HL-60/S4 treated with retinoic acid at 250 ng/mL for 4 days and 3 days (cell line): ENCODE measurements at regions not wholly inside any gene's neighbourhood (a gene's known extent, or its start where the extent isn't known, plus 50 kb on each side); places are given as distances from the start of the nearest gene placed in this dataset.
"Not testable (repeated sequence)": the region's sequence is repeated elsewhere in the genome, so short reads cannot be mapped to it uniquely, and the experiment has no call there.

Experiments used
- in situ Hi-C: fragments of 300-500 bp; cut with MboI; formaldehyde crosslinking; loops from 2 replicates; pipeline ENCODE4 v1.7.0; 2022; ENCODE audit warnings: low sequenced_read_pairs

- in situ Hi-C loops = no loop called here
These were observed 1059.7 kb upstream of the ACVR2A start for GRCh38 chr2:146785101-146785500.

GRCh38 chr2:146784602-146785001 is 1060.2 kb upstream of the ACVR2A start:
- in situ Hi-C loops = no loop called here

- in situ Hi-C loops = no loop called here
These were observed 1067.6 kb upstream of the ACVR2A start for GRCh38 chr2:146777181-146777580.

- in situ Hi-C loops = no loop called here
These were observed 1068.2 kb upstream of the ACVR2A start for GRCh38 chr2:146776596-146776995.

GRCh38 chr2:146771531-146771930 is 1073.3 kb upstream of the ACVR2A start:
- in situ Hi-C loops = no loop called here

- in situ Hi-C loops = no loop called here
These were observed 1080.5 kb upstream of the ACVR2A start for GRCh38 chr2:146764301-146764700.

- in situ Hi-C loops = no loop called here
These were observed 1082.0 kb upstream of the ACVR2A start for GRCh38 chr2:146762786-146763185.

GRCh38 chr2:146754606-146755005 is 1090.2 kb upstream of the ACVR2A start:
- in situ Hi-C loops = no loop called here

- in situ Hi-C loops = no loop called here
These were observed 1096.8 kb upstream of the ACVR2A start for GRCh38 chr2:146748046-146748445.

- in situ Hi-C loops = no loop called here
These were observed 1103.6 kb upstream of the ACVR2A start for GRCh38 chr2:146741260-146741659.

GRCh38 chr2:146734821-146735190 is 1110.0 kb upstream of the ACVR2A start:
- in situ Hi-C loops = no loop called here

- in situ Hi-C loops = no loop called here
These were observed 1110.6 kb upstream of the ACVR2A start for GRCh38 chr2:146734042-146734820.

- in situ Hi-C loops = no loop called here
These were observed 1113.9 kb upstream of the ACVR2A start for GRCh38 chr2:146730882-146731281.

- in situ Hi-C loops = no loop called here
These were observed 1123.3 kb upstream of the ACVR2A start for GRCh38 chr2:146721486-146721885.

- in situ Hi-C loops = no loop called here
These were observed 1124.7 kb upstream of the ACVR2A start for GRCh38 chr2:146720170-146720569.

- in situ Hi-C loops = no loop called here
These were observed 1128.2 kb upstream of the ACVR2A start for GRCh38 chr2:146716591-146716990.

GRCh38 chr2:146709004-146709403 is 1135.8 kb upstream of the ACVR2A start:
- in situ Hi-C loops = no loop called here

GRCh38 chr2:146701183-146701582 is 1143.6 kb upstream of the ACVR2A start:
- in situ Hi-C loops = no loop called here

GRCh38 chr2:146697307-146697706 is 1147.5 kb upstream of the ACVR2A start:
- in situ Hi-C loops = no loop called here

GRCh38 chr2:146696787-146697186 is 1148.0 kb upstream of the ACVR2A start:
- in situ Hi-C loops = not testable (repeated sequence)

GRCh38 chr2:146681991-146682390 is 1162.8 kb upstream of the ACVR2A start:
- in situ Hi-C loops = no loop called here

- in situ Hi-C loops = no loop called here
These were observed 1166.3 kb upstream of the ACVR2A start for GRCh38 chr2:146678516-146678915.

GRCh38 chr2:146677280-146677679 is 1167.5 kb upstream of the ACVR2A start:
- in situ Hi-C loops = no loop called here
